ENCODE measurements at regions not wholly inside any gene's neighbourhood (a gene's known extent, or its start where the extent isn't known, plus 50 kb on each side); places are given as distances from the start of the nearest gene placed in this dataset.

GRCh38 chr6:113676968-113677367 lies 180.2 kb upstream of the MARCKS start:
- Histone ChIP-seq H3K4me3 (replicated peaks in 1 of 3; ENCODE audit: insufficient read depth in 1 of 3, low read depth in 1 of 3, low read length in 3 of 3) (no peak overlapping the region), H3K4me2 (ENCODE audit: insufficient read depth, low read length) (no peak overlapping the region), H3K9me1 (replicated peaks; ENCODE audit: control insufficient read depth, extremely low read depth, insufficient read depth, low read length) (no peaks in the 10 kb centered on the region), H3K9me3 (replicated peaks; ENCODE audit: control insufficient read depth, insufficient read depth, low read length) (no peaks in the 10 kb centered on the region), H3K4me1 (ENCODE audit: control insufficient read depth, extremely low read depth, insufficient read depth, low read length) (peaks cover 9% of the 10 kb centered on the region), H4K20me1 (replicated peaks; ENCODE audit: control insufficient read depth, extremely low read depth, insufficient read depth, low read length) (no peaks in the 10 kb centered on the region), H3K27ac (ENCODE audit: insufficient read depth, low read depth, low read length) (no peak overlapping the region), H3K27me3 (ENCODE audit: control insufficient read depth in 2 of 2, insufficient read depth in 2 of 2, low read length in 2 of 2) (no peaks in the 10 kb centered on the region), H3K36me3 (ENCODE audit: control insufficient read depth in 2 of 2, extremely low read depth in 1 of 2, insufficient read depth in 2 of 2, low read length in 2 of 2) (no peaks in the 10 kb centered on the region), H2AFZ (ENCODE audit: low read depth, low read length) (no peak overlapping the region), H3K79me2 (ENCODE audit: control insufficient read depth, insufficient read depth, low read length) (no peaks in the 10 kb centered on the region), H3K9ac (replicated peaks; ENCODE audit: extremely low read depth, insufficient read depth, low read length) (no peak overlapping the region)
- ChIA-PET CTCF (interaction anchor here (0.6 kb wide), 1 partner anchor 147 kb away, joined by 3 read pairs; no protein-coding TSS in a partner anchor), POLR2A (no interaction called here)
- dilution Hi-C loops (cut with MboI; ENCODE audit: extremely low pct_ligation_motif_present, low sequenced_read_pairs) = no loop called here
- intact Hi-C loops (cut with micrococcal nuclease) = no loop called here
- TF ChIP-seq EZH2 (IDR thresholded peaks at IDR 0.05; ENCODE audit: borderline replicate concordance, low read depth, low read length, severe bottlenecking) (no peak), GATA2 (IDR thresholded peaks at IDR 0.05; ENCODE audit: insufficient read depth, insufficient read length, low read depth, low read length) (no peak), MAX (IDR thresholded peaks at IDR 0.05; ENCODE audit: insufficient read depth, insufficient read length) (no peak), CTCF (IDR thresholded peaks at IDR 0.05; ENCODE audit: extremely low read depth in 1 of 2, insufficient read depth in 1 of 2, low read depth in 1 of 2, low read length in 2 of 2) (no peak), MYC (IDR thresholded peaks at IDR 0.05; ENCODE audit: low read depth, low read length) (no peak), FOS (IDR thresholded peaks at IDR 0.05; ENCODE audit: borderline replicate concordance, insufficient read depth, low read length) (no peak), POLR2A (IDR thresholded peaks at IDR 0.05; ENCODE audit: low read depth, low read length) (no peak), POLR2AphosphoS5 (IDR thresholded peaks at IDR 0.05; ENCODE audit: insufficient read depth, low read depth, low read length) (no peak), JUN (IDR thresholded peaks at IDR 0.05; ENCODE audit: borderline replicate concordance, insufficient read depth, insufficient read length, low read depth) (no peak)
- FAIRE-seq = no peak
- BruUV-seq (replicated peaks) = no TSS peak
- DNase-seq (ENCODE audit: low read depth, low spot score) = no peak

All from endothelial cell of umbilical vein (primary cell).